ENCODE measurements at regions not wholly inside any gene's neighbourhood (a gene's known extent, or its start where the extent isn't known, plus 50 kb on each side); places are given as distances from the start of the nearest gene placed in this dataset.

GRCh38 chr4:19329077-19329476 lies 922.6 kb upstream of the SLIT2 start:
- intact Hi-C loops (cut with DNase I), result no loop called here
- Histone ChIP-seq H3K27me3 (no peaks in the 10 kb centered on the region), H3K4me1 (ENCODE audit: insufficient read depth) (no peaks in the 10 kb centered on the region), H3K27ac (no peak overlapping the region), H3K4me3 (no peak overlapping the region), H3K9me3 (no peaks in the 10 kb centered on the region), H3K36me3 (no peaks in the 10 kb centered on the region)
- no peak for DNase-seq
- TF ChIP-seq, protein P1, sequence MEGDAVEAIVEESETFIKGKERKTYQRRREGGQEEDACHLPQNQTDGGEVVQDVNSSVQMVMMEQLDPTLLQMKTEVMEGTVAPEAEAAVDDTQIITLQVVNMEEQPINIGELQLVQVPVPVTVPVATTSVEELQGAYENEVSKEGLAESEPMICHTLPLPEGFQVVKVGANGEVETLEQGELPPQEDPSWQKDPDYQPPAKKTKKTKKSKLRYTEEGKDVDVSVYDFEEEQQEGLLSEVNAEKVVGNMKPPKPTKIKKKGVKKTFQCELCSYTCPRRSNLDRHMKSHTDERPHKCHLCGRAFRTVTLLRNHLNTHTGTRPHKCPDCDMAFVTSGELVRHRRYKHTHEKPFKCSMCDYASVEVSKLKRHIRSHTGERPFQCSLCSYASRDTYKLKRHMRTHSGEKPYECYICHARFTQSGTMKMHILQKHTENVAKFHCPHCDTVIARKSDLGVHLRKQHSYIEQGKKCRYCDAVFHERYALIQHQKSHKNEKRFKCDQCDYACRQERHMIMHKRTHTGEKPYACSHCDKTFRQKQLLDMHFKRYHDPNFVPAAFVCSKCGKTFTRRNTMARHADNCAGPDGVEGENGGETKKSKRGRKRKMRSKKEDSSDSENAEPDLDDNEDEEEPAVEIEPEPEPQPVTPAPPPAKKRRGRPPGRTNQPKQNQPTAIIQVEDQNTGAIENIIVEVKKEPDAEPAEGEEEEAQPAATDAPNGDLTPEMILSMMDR (IDR thresholded peaks at IDR 0.05), result no peak
- TF ChIP-seq EP300 (IDR thresholded peaks at IDR 0.05), result no peak
- TF ChIP-seq POLR2A (IDR thresholded peaks at IDR 0.05), result no peak
- 49 to 63% (median 57%) methylated on average over 4 of the region's 4 CpGs for WGBS, 3 donors

DNA sequence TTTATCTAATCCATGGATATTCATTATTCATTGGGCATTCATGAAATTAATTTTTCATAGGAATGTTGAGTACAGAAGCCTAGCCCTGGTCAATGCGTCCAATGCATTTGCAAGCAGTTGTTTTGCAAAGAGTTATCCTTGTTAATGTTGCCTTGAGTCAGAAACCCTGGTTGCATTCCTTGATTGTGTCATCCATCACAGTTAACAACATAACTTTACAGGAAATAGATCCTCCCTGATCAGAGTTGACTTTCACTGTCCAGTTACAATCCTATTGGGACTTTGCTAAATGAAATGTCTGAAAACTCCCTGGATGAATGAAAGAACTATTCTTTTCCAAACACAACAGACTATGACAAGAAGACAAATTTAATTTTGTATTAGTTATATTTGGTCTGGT lies 924.3 kb upstream of the SLIT2 start:
- DNase-seq, result no peak
- WGBS, 3 donors, result 81 to 94% (median 89%) methylated on average over 1 of the region's 1 CpG
- Histone ChIP-seq H3K27ac (no peak overlapping the region), H3K27me3 (no peaks in the 10 kb centered on the region), H3K4me1 (ENCODE audit: insufficient read depth) (no peaks in the 10 kb centered on the region), H3K9me3 (no peaks in the 10 kb centered on the region), H3K4me3 (no peak overlapping the region), H3K36me3 (no peaks in the 10 kb centered on the region)
- no peak for TF ChIP-seq POLR2A (IDR thresholded peaks at IDR 0.05)
- no peak for TF ChIP-seq EP300 (IDR thresholded peaks at IDR 0.05)
- TF ChIP-seq, protein P1 (IDR thresholded peaks at IDR 0.05), result no peak
- intact Hi-C loops (cut with DNase I), result no loop called here

DNA sequence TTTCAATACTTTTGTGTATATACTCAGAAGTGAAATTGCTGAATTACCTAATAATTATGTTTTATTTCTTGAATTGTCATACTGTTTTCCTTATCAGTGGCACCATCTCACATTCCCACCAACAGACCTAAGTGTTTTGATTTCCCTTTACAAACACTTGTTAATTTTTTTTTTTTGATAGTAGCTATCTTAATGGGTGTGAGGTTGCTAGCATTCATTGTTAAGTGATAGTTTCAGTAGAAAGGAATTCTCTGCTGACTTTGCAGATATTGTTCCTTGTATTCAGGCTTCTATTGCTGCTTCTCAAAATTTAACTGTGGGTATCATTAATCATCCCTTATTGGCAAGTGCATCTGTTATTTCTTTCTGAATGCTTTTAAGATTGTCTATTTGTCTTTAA lies 927.5 kb upstream of the SLIT2 start:
- H3K4me1 ChIP-seq (ENCODE audit: insufficient read depth), result no peaks in the 10 kb centered on the region
- H3K27me3 ChIP-seq, result no peaks in the 10 kb centered on the region
- H3K27ac ChIP-seq, result no peak overlapping the region
- TF ChIP-seq POLR2A (IDR thresholded peaks at IDR 0.05), result no peak
- TF ChIP-seq, protein P1 (IDR thresholded peaks at IDR 0.05), result no peak
- TF ChIP-seq EP300 (IDR thresholded peaks at IDR 0.05), result no peak
- H3K9me3 ChIP-seq, result no peaks in the 10 kb centered on the region
- no peaks in the 10 kb centered on the region for H3K36me3 ChIP-seq
- no peak overlapping the region for H3K4me3 ChIP-seq
- intact Hi-C loops (cut with DNase I), result no loop called here
- DNase-seq, result no peak

DNA sequence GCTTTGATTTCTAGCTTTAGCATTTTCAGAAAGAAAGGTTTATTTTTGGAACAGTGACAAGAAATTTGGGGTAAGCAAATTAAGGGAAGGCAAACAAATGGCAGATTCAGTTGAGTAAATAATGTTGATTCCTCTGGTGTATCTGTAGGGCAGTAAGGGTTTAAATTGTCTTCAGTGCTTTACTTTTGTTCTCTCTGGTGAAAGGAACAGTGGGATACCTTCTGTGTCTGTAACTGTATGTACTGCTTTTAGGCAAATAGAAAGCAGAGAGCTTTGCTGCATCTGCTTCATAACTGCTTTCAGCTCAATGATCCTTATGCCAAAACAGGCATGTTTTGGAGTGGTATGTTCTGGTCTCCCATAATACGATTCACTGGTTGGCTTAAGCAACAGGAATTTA lies 932.1 kb upstream of the SLIT2 start:
- Histone ChIP-seq H3K36me3 (no peaks in the 10 kb centered on the region), H3K4me3 (no peak overlapping the region), H3K27ac (no peak overlapping the region), H3K27me3 (no peaks in the 10 kb centered on the region), H3K9me3 (no peaks in the 10 kb centered on the region), H3K4me1 (ENCODE audit: insufficient read depth) (no peaks in the 10 kb centered on the region)
- 9 to 38% (median 16%) methylated on average over 1 of the region's 1 CpG for WGBS, 3 donors
- TF ChIP-seq EP300 (IDR thresholded peaks at IDR 0.05), result no peak
- TF ChIP-seq POLR2A (IDR thresholded peaks at IDR 0.05), result no peak
- TF ChIP-seq, protein P1 (IDR thresholded peaks at IDR 0.05), result no peak
- DNase-seq, result no peak
- intact Hi-C loops (cut with DNase I), result no loop called here

GRCh38 chr4:19317377-19317776 lies 934.3 kb upstream of the SLIT2 start:
- no peaks in the 10 kb centered on the region for H3K36me3 ChIP-seq
- intact Hi-C loops (cut with DNase I), result no loop called here
- H3K27ac ChIP-seq, result no peak overlapping the region
- DNase-seq, result no peak
- no peaks in the 10 kb centered on the region for H3K9me3 ChIP-seq
- TF ChIP-seq EP300 (IDR thresholded peaks at IDR 0.05), result no peak
- no peak for TF ChIP-seq POLR2A (IDR thresholded peaks at IDR 0.05)
- TF ChIP-seq, protein P1 (IDR thresholded peaks at IDR 0.05), result no peak
- no peaks in the 10 kb centered on the region for H3K4me1 ChIP-seq (ENCODE audit: insufficient read depth)
- no peaks in the 10 kb centered on the region for H3K27me3 ChIP-seq
- H3K4me3 ChIP-seq, result no peak overlapping the region
